ENCODE measurements at regions not wholly inside any gene's neighbourhood (a gene's known extent, or its start where the extent isn't known, plus 50 kb on each side); places are given as distances from the start of the nearest gene placed in this dataset.

- no peak for DNase-seq
These were observed 165.7 kb upstream of the AHR start for GRCh38 chr7:17132726-17133125.

GRCh38 chr7:17133977-17134376 lies 164.5 kb upstream of the AHR start:
- no peak for DNase-seq

GRCh38 chr7:17134786-17135185 lies 163.7 kb upstream of the AHR start:
- DNase-seq = no peak

GRCh38 chr7:17136126-17136525 lies 162.3 kb upstream of the AHR start:
- DNase-seq = no peak

GRCh38 chr7:17139081-17139480 lies 159.4 kb upstream of the AHR start:
- no peak for DNase-seq

- DNase-seq = no peak
These were observed 158.0 kb upstream of the AHR start for GRCh38 chr7:17140406-17140805.

GRCh38 chr7:17142831-17143541 lies 155.5 kb upstream of the AHR start:
- DNase-seq = no peak

GRCh38 chr7:17144322-17144721 lies 154.1 kb upstream of the AHR start:
- no peak for DNase-seq

GRCh38 chr7:17146621-17147020 lies 151.8 kb upstream of the AHR start:
- DNase-seq = no peak

- DNase-seq = no peak
These were observed 151.0 kb upstream of the AHR start for GRCh38 chr7:17147409-17147808.

- no peak for DNase-seq
These were observed 148.4 kb upstream of the AHR start for GRCh38 chr7:17150018-17150417.

GRCh38 chr7:17152721-17153120 lies 145.7 kb upstream of the AHR start:
- DNase-seq = no peak

GRCh38 chr7:17153536-17153935 lies 144.9 kb upstream of the AHR start:
- DNase-seq = no peak

GRCh38 chr7:17155529-17155928 lies 142.9 kb upstream of the AHR start:
- no peak for DNase-seq

- DNase-seq = no peak
These were observed 140.2 kb upstream of the AHR start for GRCh38 chr7:17158261-17158660.

- no peak for DNase-seq
These were observed 138.9 kb upstream of the AHR start for GRCh38 chr7:17159500-17160037.

GRCh38 chr7:17166824-17167379 lies 131.6 kb upstream of the AHR start:
- no peak for DNase-seq

- no peak for DNase-seq
These were observed 130.0 kb upstream of the AHR start for GRCh38 chr7:17168416-17168815.

GRCh38 chr7:17171427-17171826 lies 127.0 kb upstream of the AHR start:
- no peak for DNase-seq

- no peak for DNase-seq
These were observed 122.0 kb upstream of the AHR start for GRCh38 chr7:17176371-17177032.

GRCh38 chr7:17178545-17178944 lies 119.9 kb upstream of the AHR start:
- DNase-seq = no peak

- DNase-seq = no peak
These were observed 117.0 kb upstream of the AHR start for GRCh38 chr7:17181482-17181881.

- DNase-seq = no peak
These were observed 114.7 kb upstream of the AHR start for GRCh38 chr7:17183630-17184328.

Data from NCI-H774 (cell line).